CD14-positive monocyte (primary cell): ENCODE measurements at regions not wholly inside any gene's neighbourhood (a gene's known extent, or its start where the extent isn't known, plus 50 kb on each side); places are given as distances from the start of the nearest gene placed in this dataset.

Source experiments
- DNase-seq, 3 donors: peaks; one replicate each; pipeline ENCODE4 v3.0.0-alpha.2; 2011 to 2022
- H2AFZ ChIP-seq: 2 replicates; pipeline ENCODE4 v1.6.0; 2012; ENCODE audit warnings: mild to moderate bottlenecking, low read depth, low read length, inconsistent platforms; ENCODE audit not compliant: insufficient read depth, poor library complexity, severe bottlenecking
- H3K27ac ChIP-seq, 2 donors: 1 replicate in 1 of 2; 2 replicates in 1 of 2; pipeline ENCODE4 v1.5.1; 2012 to 2013; ENCODE audit warnings: low read length in 2 of 2, control low read depth in 1 of 2, inconsistent platforms in 1 of 2, low read depth in 1 of 2, mild to moderate bottlenecking in 1 of 2
- H3K27me3 ChIP-seq, 2 donors: one replicate each; pipeline versions ENCODE4 v1.6.0 to v1.6.1; 2011 to 2013; ENCODE audit warnings: low read length in 2 of 2; ENCODE audit not compliant: control insufficient read depth in 2 of 2, insufficient read depth in 2 of 2
- H3K36me3 ChIP-seq, 2 donors: replicated peaks in 1 of 2; 1 replicate in 1 of 2; 2 replicates in 1 of 2; pipeline versions ENCODE4 v1.5.1 to v1.6.1; 2012 to 2013; ENCODE audit warnings: low read length in 2 of 2, control low read depth in 1 of 2, inconsistent platforms in 1 of 2, mild to moderate bottlenecking in 1 of 2; ENCODE audit not compliant: insufficient read depth in 2 of 2, control insufficient read depth in 1 of 2
- H3K4me1 ChIP-seq, 2 donors: 1 replicate in 1 of 2; 2 replicates in 1 of 2; pipeline versions ENCODE4 v1.5.1 to v1.6.1; 2012 to 2013; ENCODE audit warnings: low read length in 2 of 2, control low read depth in 1 of 2, inconsistent platforms in 1 of 2, mild to moderate bottlenecking in 1 of 2, moderate library complexity in 1 of 2; ENCODE audit not compliant: insufficient read depth in 2 of 2, control insufficient read depth in 1 of 2
- H3K4me2 ChIP-seq: replicated peaks from 2 replicates; pipeline ENCODE3; 2012; ENCODE audit warnings: low read length, moderate library complexity, mild to moderate bottlenecking; ENCODE audit not compliant: poor library complexity, severe bottlenecking; ENCODE audit errors: extremely low read depth
- H3K4me3 ChIP-seq, 3 experiments: fragments of 200-600 bp in 1 of 3; sonication (generic) in 1 of 3; replicated peaks in 1 of 3; 1 replicate in 2 of 3; 2 replicates in 1 of 3; pipeline ENCODE4 v1.5.1; 2011 to 2013; ENCODE audit warnings: low read length in 3 of 3, mild to moderate bottlenecking in 3 of 3, control low read depth in 2 of 3, low read depth in 2 of 3, inconsistent platforms in 1 of 3, moderate library complexity in 1 of 3
- H3K79me2 ChIP-seq: 2 replicates; pipeline ENCODE4 v1.6.0; 2012; ENCODE audit warnings: mild to moderate bottlenecking, control low read depth, inconsistent platforms, low read length, moderate library complexity; ENCODE audit not compliant: insufficient read depth
- H3K9ac ChIP-seq: 2 replicates; pipeline ENCODE4 v1.6.0; 2017; ENCODE audit warnings: low read length, mild to moderate bottlenecking; ENCODE audit not compliant: insufficient read depth, poor library complexity, severe bottlenecking
- H3K9me3 ChIP-seq, 2 donors: replicated peaks in 1 of 2; 1 replicate in 1 of 2; 2 replicates in 1 of 2; pipeline versions ENCODE4 v1.5.1 to v1.6.1; 2012 to 2013; ENCODE audit warnings: low read length in 2 of 2, control low read depth in 1 of 2; ENCODE audit not compliant: control insufficient read depth in 1 of 2, insufficient read depth in 1 of 2
- H4K20me1 ChIP-seq: 2 replicates; pipeline ENCODE4 v1.6.0; 2012; ENCODE audit warnings: mild to moderate bottlenecking, low read length, control low read depth, moderate library complexity; ENCODE audit not compliant: insufficient read depth
- H3K27ac Mint-ChIP-seq, 7 donors: one replicate each; pipeline ENCODE4 v1.8.0; 2020; ENCODE audit warnings: mild to moderate bottlenecking in 7 of 7, mixed read lengths in 7 of 7, moderate library complexity in 6 of 7, inconsistent platforms in 2 of 7
- H3K27me3 Mint-ChIP-seq, 3 donors: one replicate each; pipeline ENCODE4 v1.8.0; 2021 to 2022; ENCODE audit warnings: low read depth in 3 of 3, mild to moderate bottlenecking in 3 of 3, mixed read lengths in 3 of 3, moderate library complexity in 3 of 3, inconsistent platforms in 1 of 3
- H3K36me3 Mint-ChIP-seq, 2 donors: one replicate each; pipeline ENCODE4 v1.8.0; 2020; ENCODE audit warnings: mixed read lengths in 2 of 2, inconsistent platforms in 1 of 2, mild to moderate bottlenecking in 1 of 2
- H3K4me1 Mint-ChIP-seq: one replicate; pipeline ENCODE4 v1.8.0; 2020; ENCODE audit warnings: mild to moderate bottlenecking, mixed read lengths
- H3K4me3 Mint-ChIP-seq, 2 donors: one replicate each; pipeline ENCODE4 v1.8.0; 2020; ENCODE audit warnings: mild to moderate bottlenecking in 2 of 2, mixed read lengths in 2 of 2, moderate library complexity in 1 of 2
- H3K9me3 Mint-ChIP-seq, 7 donors: one replicate each; pipeline ENCODE4 v1.8.0; 2020 to 2022; ENCODE audit warnings: mixed read lengths in 7 of 7, mild to moderate bottlenecking in 6 of 7, moderate library complexity in 6 of 7, inconsistent platforms in 2 of 7
- CTCF ChIP-seq: fragments of 200-600 bp; IDR thresholded peaks from one replicate; pipeline ENCODE4 v1.8.0; 2022; ENCODE audit warnings: antibody characterized with exemption, mild to moderate bottlenecking
- WGBS: methylation state at CpG from one replicate; pipeline ENCODE4 v1.1.5; 2013; ENCODE audit warnings: missing lambda C conversion rate; ENCODE audit not compliant: insufficient coverage; 5-methylcytosine and 5-hydroxymethylcytosine counted together
- intact Hi-C, 2 donors: fragments of 100-400 bp; cut with micrococcal nuclease; formaldehyde crosslinking; loops; one replicate each; pipeline versions ENCODE4 v1.15.0 to v1.15.1; 2023

GRCh38 chr22:49566693-49567092 is 261.0 kb downstream of the BRD1 start:
- intact Hi-C loops, result no loop called here
- H3K27me3 ChIP-seq, result no peaks in the 10 kb centered on the region
- H4K20me1 ChIP-seq, result peaks cover 3% of the 10 kb centered on the region
- peaks cover 0 to 6% of the 10 kb centered on the region in 2 donors for H3K9me3 ChIP-seq
- H3K4me2 ChIP-seq, result no peak overlapping the region
- Mint-ChIP-seq H3K4me3 (no peak overlapping the region), H3K36me3 (peaks cover 6 to 11% of the 10 kb centered on the region in 2 donors), H3K27ac (no peak overlapping the region), H3K27me3 (peaks cover 0 to 3% (median 0%) of the 10 kb centered on the region in 3 donors), H3K4me1 (no peaks in the 10 kb centered on the region), H3K9me3 (peaks cover 0 to 8% (median 2%) of the 10 kb centered on the region in 7 donors)
- 91% methylated on average over 9 of the region's 13 CpGs for WGBS
- no peak overlapping the region for H3K4me3 ChIP-seq
- no peak for TF ChIP-seq CTCF
- no peaks in the 10 kb centered on the region for H3K4me1 ChIP-seq
- H3K36me3 ChIP-seq, result no peaks in the 10 kb centered on the region
- H3K27ac ChIP-seq, result no peak overlapping the region
- DNase-seq, result no peak
- H3K9ac ChIP-seq, result no peak overlapping the region
- no peak overlapping the region for H2AFZ ChIP-seq
- no peaks in the 10 kb centered on the region for H3K79me2 ChIP-seq

- H2AFZ ChIP-seq, result no peak overlapping the region
- no peak for TF ChIP-seq CTCF
- Mint-ChIP-seq H3K27ac (no peak overlapping the region), H3K4me1 (no peaks in the 10 kb centered on the region), H3K4me3 (no peak overlapping the region), H3K27me3 (peaks cover 0 to 3% (median 0%) of the 10 kb centered on the region in 3 donors), H3K36me3 (peaks cover 6 to 14% of the 10 kb centered on the region in 2 donors), H3K9me3 (peaks cover 0 to 8% (median 5%) of the 10 kb centered on the region in 7 donors)
- no peak for DNase-seq
- H3K9me3 ChIP-seq, result peaks cover 0 to 6% of the 10 kb centered on the region in 2 donors
- H3K9ac ChIP-seq, result no peak overlapping the region
- H3K4me1 ChIP-seq, result no peaks in the 10 kb centered on the region
- H3K4me3 ChIP-seq, result no peak overlapping the region
- H3K27me3 ChIP-seq, result no peaks in the 10 kb centered on the region
- WGBS, result 93% methylated on average over 5 of the region's 12 CpGs
- no peaks in the 10 kb centered on the region for H3K36me3 ChIP-seq
- peaks cover 3% of the 10 kb centered on the region for H4K20me1 ChIP-seq
- no peak overlapping the region for H3K4me2 ChIP-seq
- intact Hi-C loops, result no loop called here
- H3K79me2 ChIP-seq, result no peaks in the 10 kb centered on the region
- H3K27ac ChIP-seq, result no peak overlapping the region
Observed at GRCh38 chr22:49566141-49566541, 261.5 kb downstream of the BRD1 start.
